ENCODE measurements at regions not wholly inside any gene's neighbourhood (a gene's known extent, or its start where the extent isn't known, plus 50 kb on each side); places are given as distances from the start of the nearest gene placed in this dataset.
A peak's percentile ranks its signal among the peaks of the same experiment; 100 is the strongest.

DNA sequence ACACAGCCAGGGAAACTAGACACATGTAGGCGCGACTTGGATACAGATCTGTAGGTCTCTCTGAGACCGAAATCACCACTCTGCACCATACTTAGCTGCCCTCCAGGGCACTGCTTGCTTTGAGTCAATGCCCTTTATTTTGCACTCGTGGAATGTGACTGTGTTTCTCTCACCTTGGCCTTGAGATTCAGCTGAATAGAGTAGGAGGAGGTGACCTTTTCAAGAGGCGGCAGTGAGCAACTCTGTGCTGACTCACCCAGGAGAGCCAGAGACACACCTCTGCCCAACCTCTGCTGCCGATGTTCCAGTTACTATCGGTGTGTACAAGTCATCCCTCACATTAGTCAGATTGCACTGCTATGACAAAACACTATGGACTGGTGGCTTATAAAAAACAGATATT lies 583.4 kb downstream of the VRK1 start:
- DNase-seq, result peak; percentile 70
- H3K4me3 Mint-ChIP-seq, result peak overlapping the region; percentile 19
- H3K27ac Mint-ChIP-seq, result peak overlapping the region; percentile 81
- H3K27me3 Mint-ChIP-seq, result no peaks in the 10 kb centered on the region
- peaks cover 6% of the 10 kb centered on the region for H3K36me3 Mint-ChIP-seq (ENCODE audit: low read depth)
- peaks cover 4% of the 10 kb centered on the region for H3K9me3 Mint-ChIP-seq
- H3K4me1 Mint-ChIP-seq (ENCODE audit: low read depth), result peaks cover 58% of the 10 kb centered on the region

GRCh38 chr14:97381309-97381708 lies 584.1 kb downstream of the VRK1 start:
- Mint-ChIP-seq H3K4me1 (ENCODE audit: low read depth) (peaks cover 56% of the 10 kb centered on the region), H3K36me3 (ENCODE audit: low read depth) (peaks cover 6% of the 10 kb centered on the region), H3K27ac (peak overlapping the region; percentile 81), H3K27me3 (no peaks in the 10 kb centered on the region), H3K4me3 (no peak overlapping the region), H3K9me3 (peaks cover 4% of the 10 kb centered on the region)
- no peak for DNase-seq

GRCh38 chr14:97382616-97383226 lies 585.5 kb downstream of the VRK1 start:
- H3K4me3 Mint-ChIP-seq, result no peak overlapping the region
- DNase-seq, result no peak
- no peak overlapping the region for H3K27ac Mint-ChIP-seq
- H3K4me1 Mint-ChIP-seq (ENCODE audit: low read depth), result peaks cover 60% of the 10 kb centered on the region
- peaks cover 4% of the 10 kb centered on the region for H3K9me3 Mint-ChIP-seq
- no peaks in the 10 kb centered on the region for H3K27me3 Mint-ChIP-seq
- H3K36me3 Mint-ChIP-seq (ENCODE audit: low read depth), result peaks cover 6% of the 10 kb centered on the region

GRCh38 chr14:97385727-97386126 lies 588.5 kb downstream of the VRK1 start:
- no peaks in the 10 kb centered on the region for H3K27me3 Mint-ChIP-seq
- peaks cover 4% of the 10 kb centered on the region for H3K9me3 Mint-ChIP-seq
- DNase-seq, result no peak
- H3K27ac Mint-ChIP-seq, result no peak overlapping the region
- H3K4me1 Mint-ChIP-seq (ENCODE audit: low read depth), result peaks cover 35% of the 10 kb centered on the region
- peaks cover 6% of the 10 kb centered on the region for H3K36me3 Mint-ChIP-seq (ENCODE audit: low read depth)
- H3K4me3 Mint-ChIP-seq, result no peak overlapping the region

- no peaks in the 10 kb centered on the region for H3K27me3 Mint-ChIP-seq
- H3K4me3 Mint-ChIP-seq, result peak overlapping the region; percentile 37
- peak; percentile 43 for DNase-seq
- H3K36me3 Mint-ChIP-seq (ENCODE audit: low read depth), result no peaks in the 10 kb centered on the region
- H3K9me3 Mint-ChIP-seq, result no peaks in the 10 kb centered on the region
- H3K27ac Mint-ChIP-seq, result peak overlapping the region; percentile 65
- peaks cover 20% of the 10 kb centered on the region for H3K4me1 Mint-ChIP-seq (ENCODE audit: low read depth)
Observed at GRCh38 chr14:97387252-97387874, 590.2 kb downstream of the VRK1 start.

- no peak overlapping the region for H3K27ac Mint-ChIP-seq
- H3K36me3 Mint-ChIP-seq (ENCODE audit: low read depth), result no peaks in the 10 kb centered on the region
- DNase-seq, result no peak
- no peak overlapping the region for H3K4me3 Mint-ChIP-seq
- no peaks in the 10 kb centered on the region for H3K27me3 Mint-ChIP-seq
- no peaks in the 10 kb centered on the region for H3K9me3 Mint-ChIP-seq
- H3K4me1 Mint-ChIP-seq (ENCODE audit: low read depth), result peaks cover 20% of the 10 kb centered on the region
Observed at GRCh38 chr14:97388408-97388807, 591.2 kb downstream of the VRK1 start.

- Mint-ChIP-seq H3K27me3 (no peaks in the 10 kb centered on the region), H3K36me3 (ENCODE audit: low read depth) (no peaks in the 10 kb centered on the region), H3K4me3 (no peak overlapping the region), H3K27ac (no peak overlapping the region), H3K9me3 (no peaks in the 10 kb centered on the region), H3K4me1 (ENCODE audit: low read depth) (peaks cover 20% of the 10 kb centered on the region)
- DNase-seq, result no peak
Observed at GRCh38 chr14:97390096-97390724, 593.0 kb downstream of the VRK1 start.

DNA sequence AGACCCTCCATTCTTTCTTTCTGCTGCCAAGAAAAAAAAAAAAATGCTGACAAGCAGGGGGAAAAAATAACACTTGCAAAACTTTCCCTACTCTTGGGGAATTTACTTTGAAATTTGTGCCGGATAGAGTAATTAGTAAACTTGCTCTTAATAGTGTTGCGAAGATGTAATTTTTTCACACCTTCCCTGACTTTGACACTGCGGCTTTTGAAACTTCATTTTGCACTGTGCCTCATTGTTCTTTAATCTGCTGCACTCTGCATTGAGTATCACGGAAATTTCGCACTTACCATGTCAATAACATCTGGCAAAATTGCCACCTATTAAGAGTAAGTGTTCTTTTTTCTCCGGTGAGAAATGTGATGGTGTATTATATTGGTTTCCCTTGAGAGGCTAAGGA lies 596.1 kb downstream of the VRK1 start:
- no peak overlapping the region for H3K27ac Mint-ChIP-seq
- no peaks in the 10 kb centered on the region for H3K9me3 Mint-ChIP-seq
- DNase-seq, result no peak
- no peaks in the 10 kb centered on the region for H3K36me3 Mint-ChIP-seq (ENCODE audit: low read depth)
- no peak overlapping the region for H3K4me3 Mint-ChIP-seq
- no peaks in the 10 kb centered on the region for H3K27me3 Mint-ChIP-seq
- peaks cover 4% of the 10 kb centered on the region for H3K4me1 Mint-ChIP-seq (ENCODE audit: low read depth)

DNA sequence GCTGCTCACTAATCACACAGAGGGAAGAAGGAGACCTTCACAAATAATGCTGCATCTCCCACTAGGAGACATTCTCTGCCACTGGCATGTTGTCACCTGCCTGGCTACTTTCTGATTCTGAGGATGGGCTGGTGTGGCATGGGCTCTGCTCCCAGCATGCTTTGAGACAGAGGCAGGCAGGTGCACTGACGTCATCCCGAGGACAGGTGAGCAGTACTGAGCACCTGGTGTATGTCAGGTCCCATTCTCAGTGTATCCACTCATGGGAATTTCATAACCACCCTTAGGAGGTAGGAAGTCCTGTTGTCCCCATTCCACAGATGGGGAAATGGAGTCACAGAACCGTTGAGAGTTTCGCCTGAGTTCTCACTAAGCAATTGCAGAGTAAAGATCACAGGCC lies 597.9 kb downstream of the VRK1 start:
- H3K27ac Mint-ChIP-seq, result no peak overlapping the region
- H3K9me3 Mint-ChIP-seq, result no peaks in the 10 kb centered on the region
- H3K27me3 Mint-ChIP-seq, result no peaks in the 10 kb centered on the region
- no peak overlapping the region for H3K4me3 Mint-ChIP-seq
- DNase-seq, result no peak
- peaks cover 5% of the 10 kb centered on the region for H3K4me1 Mint-ChIP-seq (ENCODE audit: low read depth)
- H3K36me3 Mint-ChIP-seq (ENCODE audit: low read depth), result no peaks in the 10 kb centered on the region

- Mint-ChIP-seq H3K36me3 (ENCODE audit: low read depth) (no peaks in the 10 kb centered on the region), H3K4me3 (no peak overlapping the region), H3K27ac (no peak overlapping the region), H3K27me3 (no peaks in the 10 kb centered on the region), H3K4me1 (ENCODE audit: low read depth) (peaks cover 9% of the 10 kb centered on the region), H3K9me3 (no peaks in the 10 kb centered on the region)
- DNase-seq, result no peak
Observed at GRCh38 chr14:97401714-97402113, 604.5 kb downstream of the VRK1 start.

DNA sequence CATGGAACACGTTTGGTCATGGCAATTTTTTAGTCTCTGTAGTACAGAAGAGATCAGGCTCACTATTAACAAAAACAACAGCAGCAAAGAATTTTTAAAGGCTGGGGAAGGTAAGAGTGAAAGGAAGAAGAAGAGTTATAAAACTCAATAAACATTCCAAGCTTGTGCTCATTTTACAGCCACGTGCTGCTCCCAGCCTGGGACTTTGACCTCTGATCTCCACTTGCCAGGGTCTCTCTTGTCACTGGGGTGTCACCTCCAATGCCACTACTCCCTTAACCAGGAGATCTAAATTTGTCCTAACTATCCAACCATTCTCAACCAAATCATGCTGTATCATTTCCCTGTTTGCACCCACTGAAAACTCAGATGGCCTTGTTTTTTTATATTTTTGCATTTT lies 605.1 kb downstream of the VRK1 start:
- Mint-ChIP-seq H3K27ac (no peak overlapping the region), H3K4me3 (no peak overlapping the region), H3K4me1 (ENCODE audit: low read depth) (peaks cover 9% of the 10 kb centered on the region), H3K36me3 (ENCODE audit: low read depth) (no peaks in the 10 kb centered on the region), H3K27me3 (no peaks in the 10 kb centered on the region), H3K9me3 (no peaks in the 10 kb centered on the region)
- no peak for DNase-seq

DNA sequence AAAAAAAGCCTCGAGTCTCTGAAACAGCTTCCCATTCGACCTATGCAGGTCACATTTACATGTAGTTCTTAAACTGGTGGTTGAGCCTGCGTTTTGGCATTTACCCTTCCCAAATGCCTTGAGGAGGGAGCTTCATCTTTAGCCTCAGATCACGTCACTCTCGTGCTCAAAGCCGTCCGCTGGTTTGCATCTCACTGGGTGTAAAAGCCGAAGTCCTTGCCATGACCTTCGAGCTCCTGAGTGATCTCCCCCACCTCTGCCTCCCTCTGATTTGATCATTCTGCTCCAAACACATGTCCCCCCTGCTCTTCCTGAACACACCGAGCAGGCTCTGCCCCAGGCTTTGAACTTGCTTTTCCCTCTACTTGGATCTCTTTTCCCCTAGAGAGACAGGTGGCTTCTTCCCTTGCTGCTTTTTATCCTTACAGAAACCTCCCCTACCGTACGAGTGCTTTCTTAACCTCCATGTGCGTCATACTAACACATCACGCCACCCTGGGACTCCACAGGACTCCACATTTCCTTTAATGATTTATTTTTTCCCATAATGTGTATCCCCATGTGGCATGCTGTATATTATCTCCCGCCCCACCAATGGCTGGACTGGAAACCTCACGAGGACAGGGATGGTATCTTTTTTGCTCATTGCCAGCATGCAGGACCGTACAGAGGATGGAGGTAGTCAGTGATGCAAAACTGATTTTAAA lies 610.7 kb downstream of the VRK1 start:
- Mint-ChIP-seq H3K27me3 (no peaks in the 10 kb centered on the region), H3K27ac (peak overlapping the region; percentile 91), H3K4me3 (no peak overlapping the region), H3K36me3 (ENCODE audit: low read depth) (no peaks in the 10 kb centered on the region), H3K9me3 (no peaks in the 10 kb centered on the region), H3K4me1 (ENCODE audit: low read depth) (peaks cover 4% of the 10 kb centered on the region)
- DNase-seq, result no peak

- H3K27ac Mint-ChIP-seq, result peak overlapping the region; percentile 91
- H3K36me3 Mint-ChIP-seq (ENCODE audit: low read depth), result no peaks in the 10 kb centered on the region
- H3K4me1 Mint-ChIP-seq (ENCODE audit: low read depth), result peaks cover 4% of the 10 kb centered on the region
- no peaks in the 10 kb centered on the region for H3K9me3 Mint-ChIP-seq
- H3K27me3 Mint-ChIP-seq, result no peaks in the 10 kb centered on the region
- peak overlapping the region; percentile 55 for H3K4me3 Mint-ChIP-seq
- DNase-seq, result no peak
Observed at GRCh38 chr14:97408503-97408902, 611.3 kb downstream of the VRK1 start.

DNA sequence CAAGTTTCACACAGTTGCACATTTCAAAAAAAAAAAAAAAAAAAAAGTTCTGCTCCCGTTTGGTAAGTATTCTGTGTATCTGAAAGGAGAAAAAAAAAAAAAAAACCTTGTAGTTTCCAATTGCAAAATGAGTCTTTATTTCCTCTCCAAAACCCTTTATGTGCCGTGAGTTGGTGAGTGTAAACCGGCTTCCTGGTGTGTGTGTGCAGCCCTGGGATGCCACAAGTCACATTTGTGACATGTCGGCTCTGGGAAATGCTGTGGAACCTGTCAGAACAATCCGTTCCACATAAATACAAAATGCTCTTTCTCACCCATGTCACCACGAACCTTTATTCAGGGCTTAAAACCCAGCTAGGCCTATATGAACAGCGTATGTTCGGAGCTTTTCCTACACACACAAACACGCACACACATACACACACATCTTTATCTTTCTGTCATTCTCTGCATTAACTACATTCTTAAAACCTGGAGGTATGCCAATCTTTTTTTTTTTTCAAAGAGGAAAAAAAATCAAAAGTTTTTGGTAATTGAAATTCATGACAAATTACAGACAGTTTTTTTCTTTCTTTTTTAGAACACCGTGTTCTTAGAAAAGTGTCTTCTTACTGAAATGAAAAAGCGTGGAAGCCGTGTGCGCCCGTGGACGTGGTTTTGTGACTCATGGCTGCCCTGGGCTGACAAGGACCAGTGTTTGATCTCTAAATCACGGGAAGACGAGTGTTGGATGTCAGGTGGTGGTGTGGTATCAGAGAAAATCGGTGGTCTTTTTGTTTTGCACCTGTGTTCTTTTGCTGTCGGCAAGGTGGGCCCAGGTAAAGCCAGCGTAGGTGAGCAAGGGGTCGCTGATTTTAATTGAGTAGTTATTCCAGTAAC lies 612.0 kb downstream of the VRK1 start:
- Mint-ChIP-seq H3K36me3 (ENCODE audit: low read depth) (no peaks in the 10 kb centered on the region), H3K4me3 (peak overlapping the region; percentile 55), H3K4me1 (ENCODE audit: low read depth) (peaks cover 9% of the 10 kb centered on the region), H3K27me3 (peaks cover 5% of the 10 kb centered on the region), H3K27ac (peak overlapping the region; percentile 91), H3K9me3 (no peaks in the 10 kb centered on the region)
- DNase-seq, result peak; percentile 66
